MCF 10A (cell line): ENCODE measurements at regions not wholly inside any gene's neighbourhood (a gene's known extent, or its start where the extent isn't known, plus 50 kb on each side); places are given as distances from the start of the nearest gene placed in this dataset.

Source experiments
- BruUV-seq: library from RNA; stranded (reverse); fragments of 400-500 nt; replicated peaks from 2 replicates; lab custom pipeline; 2021; lab: Mats Ljungman, UMichigan
- CTCF ChIA-PET: fragments of 300-600 bp; sonication (Branson Sonifier 250); formaldehyde crosslinking; extraction: SDS; loops from one replicate; lab custom pipeline; 2021; ENCODE audit warnings: antibody characterized with exemption, inconsistent platforms; lab: Yijun Ruan, JAX
- POLR2A ChIA-PET: fragments of 300-600, 350-650 bp; sonication (Branson Sonifier 250); formaldehyde crosslinking; extraction: SDS; loops from one replicate; lab custom pipeline; 2020; ENCODE audit warnings: antibody characterized with exemption, inconsistent platforms; lab: Yijun Ruan, JAX
- DNase-seq: peaks from one replicate; pipeline ENCODE4 v3.0.0-alpha.2; 2018; ENCODE audit not compliant: unreplicated experiment
- H3K27ac Mint-ChIP-seq: one replicate; pipeline ENCODE4 v1.8.0; 2022; ENCODE audit warnings: mild to moderate bottlenecking, low read depth, mixed read lengths; ENCODE audit not compliant: unreplicated experiment
- H3K27me3 Mint-ChIP-seq: one replicate; pipeline ENCODE4 v1.8.0; 2022; ENCODE audit warnings: mixed read lengths; ENCODE audit not compliant: insufficient read depth, unreplicated experiment
- H3K36me3 Mint-ChIP-seq: one replicate; pipeline ENCODE4 v1.8.0; 2022; ENCODE audit warnings: mild to moderate bottlenecking, moderate library complexity, mixed read lengths; ENCODE audit not compliant: insufficient read depth, unreplicated experiment
- H3K4me1 Mint-ChIP-seq: one replicate; pipeline ENCODE4 v1.8.0; 2022; ENCODE audit warnings: mixed read lengths; ENCODE audit not compliant: insufficient read depth, unreplicated experiment
- H3K4me3 Mint-ChIP-seq: one replicate; pipeline ENCODE4 v1.8.0; 2022; ENCODE audit warnings: mild to moderate bottlenecking, moderate library complexity, mixed read lengths; ENCODE audit not compliant: unreplicated experiment
- H3K9me3 Mint-ChIP-seq: one replicate; pipeline ENCODE4 v1.8.0; 2022; ENCODE audit warnings: mixed read lengths; ENCODE audit not compliant: unreplicated experiment
- CTCF ChIP-seq: fragments of 200-600 bp; IDR thresholded peaks from one replicate; pipeline ENCODE4 v1.8.0; 2022; ENCODE audit warnings: antibody characterized with exemption, mild to moderate bottlenecking; ENCODE audit not compliant: unreplicated experiment
- intact Hi-C: fragments of 100-400 bp; cut with micrococcal nuclease; formaldehyde crosslinking; loops from 2 replicates; pipeline ENCODE4 v1.14.1; 2022

GRCh38 chr5:17879276-17879675, 245.0 kb downstream of the TAF11L14 start:
- no peak for DNase-seq

GRCh38 chr5:17880869-17881268, 246.6 kb downstream of the TAF11L14 start:
- DNase-seq: no peak
- no peaks in the 10 kb centered on the region for H3K9me3 Mint-ChIP-seq
- intact Hi-C loops: no loop called here
- CTCF ChIA-PET: no interaction called here
- peaks cover 5% of the 10 kb centered on the region for H3K36me3 Mint-ChIP-seq
- POLR2A ChIA-PET: no interaction called here
- no peaks in the 10 kb centered on the region for H3K27me3 Mint-ChIP-seq
- no peak overlapping the region for H3K4me3 Mint-ChIP-seq
- peaks cover 10% of the 10 kb centered on the region for H3K4me1 Mint-ChIP-seq
- TF ChIP-seq CTCF: no peak
- BruUV-seq: no TSS peak
- no peak overlapping the region for H3K27ac Mint-ChIP-seq

More at GRCh38 chr5:17879276-17879675, 245.0 kb downstream of the TAF11L14 start:
- TF ChIP-seq CTCF: no peak
- Mint-ChIP-seq H3K4me3 (no peak overlapping the region), H3K27ac (no peak overlapping the region), H3K27me3 (no peaks in the 10 kb centered on the region), H3K9me3 (no peaks in the 10 kb centered on the region), H3K36me3 (peaks cover 5% of the 10 kb centered on the region), H3K4me1 (peaks cover 10% of the 10 kb centered on the region)
- intact Hi-C loops: no loop called here
- ChIA-PET CTCF (no interaction called here), POLR2A (no interaction called here)
- no TSS peak for BruUV-seq

GRCh38 chr5:17882760-17883488, 248.7 kb downstream of the TAF11L14 start:
- POLR2A ChIA-PET: no interaction called here
- peaks cover 7% of the 10 kb centered on the region for H3K9me3 Mint-ChIP-seq

More at GRCh38 chr5:17882760-17883488, 248.7 kb downstream of the TAF11L14 start:
- no TSS peak for BruUV-seq
- CTCF ChIA-PET: interaction anchor here (0.7 to 1.1 kb wide), 5 partner anchors 10 to 83 kb away, joined by 3 to 5 read pairs (median 3); no protein-coding TSS in a partner anchor
- intact Hi-C loops: no loop called here
- H3K27ac Mint-ChIP-seq: peak overlapping the region; percentile 71
- no peaks in the 10 kb centered on the region for H3K27me3 Mint-ChIP-seq
- peak; percentile 76 for DNase-seq
- no peak overlapping the region for H3K4me3 Mint-ChIP-seq
- H3K36me3 Mint-ChIP-seq: peaks cover 5% of the 10 kb centered on the region
- TF ChIP-seq CTCF: peak; percentile 9
- peaks cover 10% of the 10 kb centered on the region for H3K4me1 Mint-ChIP-seq
